ENCODE measurements at regions not wholly inside any gene's neighbourhood (a gene's known extent, or its start where the extent isn't known, plus 50 kb on each side); places are given as distances from the start of the nearest gene placed in this dataset.
"Not testable (repeated sequence)": the region's sequence is repeated elsewhere in the genome, so short reads cannot be mapped to it uniquely, and the experiment has no call there.

- DNase-seq; H3K27me3 ChIP-seq; ATAC-seq; H3K4me1 ChIP-seq; H3K27ac ChIP-seq; H3K4me3 ChIP-seq; intact Hi-C loops (cut with DNase I); H3K36me3 ChIP-seq: not testable (repeated sequence)
- H3K9me3 ChIP-seq = peaks cover 5 to 31% of the 10 kb centered on the region in 2 donors
These were observed 68.6 kb upstream of the IZUMO1R start for GRCh38 chr11:94235772-94236171.

DNA sequence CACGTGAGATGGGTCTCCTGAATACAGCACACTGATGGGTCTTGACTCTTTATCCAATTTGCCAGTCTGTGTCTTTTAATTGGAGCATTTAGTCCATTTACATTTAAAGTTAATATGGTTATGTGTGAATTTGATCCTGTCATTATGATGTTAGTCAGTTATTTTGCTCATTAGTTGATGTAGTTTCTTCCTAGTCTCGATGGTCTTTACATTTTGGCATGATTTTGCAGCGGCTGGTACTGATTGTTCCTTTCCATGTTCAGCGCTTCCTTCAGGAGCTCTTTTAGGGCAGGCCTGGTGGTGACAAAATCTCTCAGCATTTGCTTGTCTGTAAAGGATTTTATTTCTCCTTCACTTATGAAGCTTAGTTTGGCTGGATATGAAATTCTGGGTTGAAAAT lies 68.0 kb upstream of the IZUMO1R start:
- H3K27ac ChIP-seq; H3K4me1 ChIP-seq; H3K4me3 ChIP-seq; H3K27me3 ChIP-seq; DNase-seq; ATAC-seq; intact Hi-C loops (cut with DNase I); H3K36me3 ChIP-seq: not testable (repeated sequence)
- H3K9me3 ChIP-seq = peaks cover 5 to 28% of the 10 kb centered on the region in 2 donors

- intact Hi-C loops (cut with DNase I); H3K4me1 ChIP-seq; H3K4me3 ChIP-seq; H3K36me3 ChIP-seq; H3K27ac ChIP-seq; ATAC-seq; H3K27me3 ChIP-seq: not testable (repeated sequence)
- H3K9me3 ChIP-seq = peaks cover 5 to 23% of the 10 kb centered on the region in 2 donors
- DNase-seq = peak in 2 of 4 donors; percentile 52 to 84
These were observed 66.8 kb upstream of the IZUMO1R start for GRCh38 chr11:94237447-94238153.

DNA sequence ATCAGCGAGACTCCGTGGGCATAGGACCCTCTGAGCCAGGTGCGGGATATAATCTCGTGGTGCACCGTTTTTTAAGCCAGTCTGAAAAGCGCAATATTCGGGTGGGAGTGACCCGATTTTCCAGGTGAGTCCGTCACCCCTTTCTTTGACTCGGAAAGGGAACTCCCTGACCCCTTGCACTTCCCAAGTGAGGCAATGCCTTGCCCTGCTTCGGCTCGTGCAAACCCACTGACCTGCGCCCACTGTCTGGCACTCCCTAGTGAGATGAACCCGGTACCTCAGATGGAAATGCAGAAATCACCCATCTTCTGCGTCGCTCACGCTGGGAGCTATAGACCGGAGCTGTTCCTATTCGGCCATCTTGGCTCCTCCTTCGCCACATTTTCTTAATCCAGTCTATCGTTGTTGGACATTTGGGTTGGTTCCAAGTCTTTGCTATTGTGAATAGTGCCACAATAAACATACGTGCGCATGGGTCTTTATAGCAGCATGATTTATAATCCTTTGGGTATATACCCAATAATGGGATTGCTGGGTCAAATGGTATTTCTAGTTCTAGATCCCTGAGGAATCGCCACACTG lies 66.1 kb upstream of the IZUMO1R start:
- H3K4me1 ChIP-seq; H3K27ac ChIP-seq; H3K36me3 ChIP-seq; H3K27me3 ChIP-seq; intact Hi-C loops (cut with DNase I); H3K4me3 ChIP-seq: not testable (repeated sequence)
- ATAC-seq (peak; percentile 48), DNase-seq (peak in 2 of 4 donors; percentile 48 to 81)
- peaks cover 5 to 23% of the 10 kb centered on the region in 2 donors for H3K9me3 ChIP-seq

GRCh38 chr11:94238774-94239173 lies 65.6 kb upstream of the IZUMO1R start:
- H3K9me3 ChIP-seq = peaks cover 5 to 23% of the 10 kb centered on the region in 2 donors
- H3K4me3 ChIP-seq; H3K36me3 ChIP-seq; ATAC-seq; intact Hi-C loops (cut with DNase I); H3K4me1 ChIP-seq; H3K27ac ChIP-seq; DNase-seq; H3K27me3 ChIP-seq: not testable (repeated sequence)

GRCh38 chr11:94241896-94242295 lies 62.5 kb upstream of the IZUMO1R start:
- Histone ChIP-seq H3K27ac (no peak overlapping the region), H3K4me3 (no peak overlapping the region), H3K36me3 (no peaks in the 10 kb centered on the region), H3K27me3 (no peaks in the 10 kb centered on the region), H3K4me1 (no peaks in the 10 kb centered on the region), H3K9me3 (peaks cover 5 to 17% of the 10 kb centered on the region in 2 donors)
- intact Hi-C loops (cut with DNase I) = no loop called here
- ATAC-seq = no peak
- TF ChIP-seq, protein P1, sequence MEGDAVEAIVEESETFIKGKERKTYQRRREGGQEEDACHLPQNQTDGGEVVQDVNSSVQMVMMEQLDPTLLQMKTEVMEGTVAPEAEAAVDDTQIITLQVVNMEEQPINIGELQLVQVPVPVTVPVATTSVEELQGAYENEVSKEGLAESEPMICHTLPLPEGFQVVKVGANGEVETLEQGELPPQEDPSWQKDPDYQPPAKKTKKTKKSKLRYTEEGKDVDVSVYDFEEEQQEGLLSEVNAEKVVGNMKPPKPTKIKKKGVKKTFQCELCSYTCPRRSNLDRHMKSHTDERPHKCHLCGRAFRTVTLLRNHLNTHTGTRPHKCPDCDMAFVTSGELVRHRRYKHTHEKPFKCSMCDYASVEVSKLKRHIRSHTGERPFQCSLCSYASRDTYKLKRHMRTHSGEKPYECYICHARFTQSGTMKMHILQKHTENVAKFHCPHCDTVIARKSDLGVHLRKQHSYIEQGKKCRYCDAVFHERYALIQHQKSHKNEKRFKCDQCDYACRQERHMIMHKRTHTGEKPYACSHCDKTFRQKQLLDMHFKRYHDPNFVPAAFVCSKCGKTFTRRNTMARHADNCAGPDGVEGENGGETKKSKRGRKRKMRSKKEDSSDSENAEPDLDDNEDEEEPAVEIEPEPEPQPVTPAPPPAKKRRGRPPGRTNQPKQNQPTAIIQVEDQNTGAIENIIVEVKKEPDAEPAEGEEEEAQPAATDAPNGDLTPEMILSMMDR (IDR thresholded peaks at IDR 0.05) = no peak
- no peak for DNase-seq

DNA sequence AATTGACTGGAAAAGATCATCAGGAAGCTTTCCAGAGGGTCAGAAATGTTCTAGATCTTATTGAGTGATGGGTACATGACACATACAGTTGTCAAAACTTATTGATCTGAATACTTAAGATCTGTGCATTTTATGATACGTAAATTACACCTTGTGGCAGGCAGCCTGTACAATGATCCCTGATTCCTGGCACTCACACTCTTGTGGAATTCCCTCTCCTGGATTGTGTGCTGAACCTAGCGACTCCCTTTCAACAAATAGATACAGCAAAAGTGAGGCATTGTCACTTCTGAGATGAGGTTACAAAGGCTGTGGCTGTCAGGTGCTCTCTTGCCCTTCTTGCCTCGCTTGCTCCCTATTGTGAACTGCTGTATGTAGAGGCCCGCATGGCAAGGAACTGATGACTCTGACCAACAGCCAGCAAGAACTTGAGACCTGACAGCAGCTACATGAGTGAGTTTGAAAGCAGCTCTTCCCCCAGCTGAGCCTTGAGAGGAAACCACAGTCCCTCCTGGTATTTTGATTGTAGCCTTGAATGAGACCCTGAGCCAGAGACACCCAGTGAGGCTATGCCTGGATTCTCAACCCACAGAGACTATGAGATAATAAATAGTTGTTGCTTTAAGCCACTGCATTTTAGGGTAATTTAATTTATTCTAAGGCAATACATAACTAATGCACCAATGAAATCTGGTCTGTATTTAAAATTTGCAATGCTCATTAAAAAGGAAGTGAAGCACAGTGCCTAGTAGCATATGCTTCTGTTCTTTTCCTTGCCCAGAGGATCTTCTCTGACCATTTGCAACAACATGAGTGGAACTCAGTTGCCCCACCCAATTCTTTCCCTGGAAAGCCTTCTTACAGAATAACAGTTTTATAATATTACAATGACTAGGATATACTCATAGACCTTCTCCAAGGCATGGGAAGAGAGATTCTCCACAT lies 60.5 kb upstream of the IZUMO1R start:
- DNase-seq = no peak
- intact Hi-C loops (cut with DNase I) = no loop called here
- no peak for ATAC-seq
- Histone ChIP-seq H3K36me3 (no peaks in the 10 kb centered on the region), H3K4me1 (no peaks in the 10 kb centered on the region), H3K27me3 (no peaks in the 10 kb centered on the region), H3K4me3 (no peak overlapping the region), H3K9me3 (peaks cover 0 to 6% of the 10 kb centered on the region in 2 donors), H3K27ac (no peak overlapping the region)
- TF ChIP-seq, protein P1 (IDR thresholded peaks at IDR 0.05) = no peak
